CD4-positive, CD25-positive, alpha-beta regulatory T cell (primary cell): ENCODE measurements at regions not wholly inside any gene's neighbourhood (a gene's known extent, or its start where the extent isn't known, plus 50 kb on each side); places are given as distances from the start of the nearest gene placed in this dataset.

ENCODE experiments used
- ATAC-seq, 2 donors: fragments of 150-1000 bp; cut with Tn5 transposase; one replicate each; pipeline ENCODE4 v1.10.0; 2021; ENCODE audit warnings: low read depth in 2 of 2, moderate number of reproducible peaks in 2 of 2, moderate library complexity in 1 of 2
- DNase-seq, 3 donors: peaks; one replicate each; pipeline versions ENCODE4 v3.0.0 to v3.0.0-alpha.2; 2012 to 2022; ENCODE audit warnings: mixed read lengths in 1 of 3
- H3K27ac ChIP-seq: one replicate; pipeline ENCODE4 v1.7.0; 2013; ENCODE audit warnings: mild to moderate bottlenecking, low read length; ENCODE audit not compliant: insufficient read depth, poor library complexity, severe bottlenecking
- H3K27me3 ChIP-seq: one replicate; pipeline ENCODE4 v1.7.0; 2013; ENCODE audit warnings: low read length; ENCODE audit not compliant: control insufficient read depth, insufficient read depth
- H3K36me3 ChIP-seq: one replicate; pipeline ENCODE4 v1.7.0; 2013; ENCODE audit warnings: mild to moderate bottlenecking, low read length, moderate library complexity; ENCODE audit not compliant: control insufficient read depth, insufficient read depth
- H3K4me1 ChIP-seq: 2 replicates; pipeline ENCODE4 v1.7.0; 2013; ENCODE audit warnings: mild to moderate bottlenecking, low read length; ENCODE audit not compliant: insufficient read depth, control insufficient read depth, poor library complexity, severe bottlenecking
- H3K4me3 ChIP-seq: one replicate; pipeline ENCODE4 v1.7.0; 2013; ENCODE audit warnings: low read depth, mild to moderate bottlenecking, low read length, moderate library complexity
- H3K9me3 ChIP-seq, 2 experiments: 1 replicate in 1 of 2; 2 replicates in 1 of 2; pipeline ENCODE4 v1.7.0; 2013; ENCODE audit warnings: low read length in 2 of 2, mild to moderate bottlenecking in 1 of 2, moderate library complexity in 1 of 2; ENCODE audit not compliant: control insufficient read depth in 2 of 2
- H3K27ac Mint-ChIP-seq, 3 donors: one replicate each; pipeline ENCODE4 v1.8.0; 2020 to 2022; ENCODE audit warnings: mild to moderate bottlenecking in 3 of 3, mixed read lengths in 3 of 3, moderate library complexity in 2 of 3
- H3K27me3 Mint-ChIP-seq: one replicate; pipeline ENCODE4 v1.8.0; 2022; ENCODE audit warnings: mild to moderate bottlenecking, mixed read lengths
- H3K36me3 Mint-ChIP-seq: one replicate; pipeline ENCODE4 v1.8.0; 2020; ENCODE audit warnings: mixed read lengths
- H3K4me1 Mint-ChIP-seq, 4 donors: one replicate each; pipeline ENCODE4 v1.8.0; 2020 to 2022; ENCODE audit warnings: mixed read lengths in 4 of 4, mild to moderate bottlenecking in 1 of 4
- H3K4me3 Mint-ChIP-seq, 4 donors: one replicate each; pipeline ENCODE4 v1.8.0; 2020 to 2022; ENCODE audit warnings: mild to moderate bottlenecking in 4 of 4, mixed read lengths in 4 of 4, moderate library complexity in 3 of 4
- H3K9me3 Mint-ChIP-seq, 7 donors: one replicate each; pipeline ENCODE4 v1.8.0; 2020 to 2022; ENCODE audit warnings: mixed read lengths in 7 of 7, mild to moderate bottlenecking in 3 of 7, moderate library complexity in 2 of 7

- Histone ChIP-seq H3K27ac (no peak overlapping the region), H3K4me1 (no peaks in the 10 kb centered on the region), H3K4me3 (no peak overlapping the region), H3K36me3 (no peaks in the 10 kb centered on the region), H3K27me3 (no peaks in the 10 kb centered on the region), H3K9me3 (peaks cover 3 to 4% of the 10 kb centered on the region in 2 experiments)
- H3K27ac Mint-ChIP-seq, result no peak overlapping the region
- H3K36me3 Mint-ChIP-seq, result no peaks in the 10 kb centered on the region
- no peak overlapping the region for H3K4me3 Mint-ChIP-seq
- H3K27me3 Mint-ChIP-seq, result no peaks in the 10 kb centered on the region
- ATAC-seq (no peak), DNase-seq (no peak)
- H3K9me3 Mint-ChIP-seq, result peaks cover 0 to 21% (median 9%) of the 10 kb centered on the region in 7 donors
- no peaks in the 10 kb centered on the region for H3K4me1 Mint-ChIP-seq
These were observed 476.1 kb downstream of the CYLC2 start for GRCh38 chr9:103471241-103471640.

DNA sequence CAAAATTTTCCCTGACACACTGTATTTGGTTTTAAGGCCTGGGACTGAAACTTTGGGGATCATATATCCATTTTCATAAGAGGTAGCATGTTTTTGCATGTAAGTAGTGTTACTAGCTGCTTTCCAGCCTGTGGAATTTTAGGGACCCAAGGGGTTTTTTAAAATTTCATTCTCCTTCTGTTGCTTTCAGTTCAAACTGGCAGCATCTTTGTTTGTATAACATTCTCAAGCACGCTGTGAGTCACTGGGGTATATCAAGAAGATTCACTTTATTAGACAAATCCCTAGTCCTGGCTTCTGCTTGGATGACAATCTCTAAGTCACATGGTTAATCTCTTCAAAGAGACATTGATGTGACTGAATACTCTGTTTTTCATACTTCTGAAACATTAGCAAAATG is 479.0 kb downstream of the CYLC2 start:
- Histone ChIP-seq H3K27ac (no peak overlapping the region), H3K27me3 (no peaks in the 10 kb centered on the region), H3K36me3 (no peaks in the 10 kb centered on the region), H3K4me3 (no peak overlapping the region), H3K9me3 (peaks cover 3 to 4% of the 10 kb centered on the region in 2 experiments), H3K4me1 (no peaks in the 10 kb centered on the region)
- Mint-ChIP-seq H3K9me3 (peaks cover 0 to 7% (median 4%) of the 10 kb centered on the region in 7 donors), H3K4me3 (no peak overlapping the region), H3K4me1 (no peaks in the 10 kb centered on the region), H3K27me3 (peaks cover 4% of the 10 kb centered on the region), H3K36me3 (no peaks in the 10 kb centered on the region), H3K27ac (no peak overlapping the region)
- ATAC-seq, result no peak
- no peak for DNase-seq

DNA sequence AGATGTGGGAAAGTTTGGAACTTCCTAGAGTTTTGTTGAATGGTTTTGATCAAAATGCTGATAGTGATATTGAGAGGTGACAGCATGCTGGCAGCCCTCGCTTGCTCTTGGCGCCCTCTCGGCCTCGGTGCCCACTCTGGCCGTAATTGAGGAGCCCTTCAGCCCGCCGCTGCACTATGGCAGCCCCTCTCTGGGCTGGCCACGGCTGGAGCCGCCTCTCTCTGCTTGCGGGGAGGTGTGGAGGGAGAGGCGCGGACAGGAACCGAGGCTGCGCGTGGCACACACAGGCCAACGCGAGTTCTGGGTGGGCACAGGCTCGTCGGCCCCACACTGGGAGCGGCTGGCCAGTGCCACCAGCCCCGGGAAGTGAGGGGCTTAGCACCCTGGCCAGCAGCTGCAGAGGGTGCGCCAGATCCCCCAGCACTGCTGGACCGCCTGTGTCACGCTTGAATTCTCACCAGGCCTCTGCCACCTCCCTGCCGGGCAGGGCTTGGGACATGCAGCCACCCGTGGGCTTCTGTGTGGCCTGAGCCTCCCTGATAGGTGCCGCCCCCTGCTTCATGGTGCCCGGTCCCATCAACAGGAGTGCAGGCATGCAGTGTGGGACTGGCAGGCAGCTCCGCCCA is 488.5 kb downstream of the CYLC2 start:
- no peak for ATAC-seq
- no peaks in the 10 kb centered on the region for H3K9me3 ChIP-seq
- no peaks in the 10 kb centered on the region for H3K27me3 Mint-ChIP-seq
- no peak overlapping the region for H3K4me3 Mint-ChIP-seq
- no peaks in the 10 kb centered on the region for H3K4me1 Mint-ChIP-seq
- H3K9me3 Mint-ChIP-seq, result peaks cover 1 to 17% (median 7%) of the 10 kb centered on the region in 7 donors
- no peak overlapping the region for H3K4me3 ChIP-seq
- no peaks in the 10 kb centered on the region for H3K36me3 Mint-ChIP-seq
- no peaks in the 10 kb centered on the region for H3K27me3 ChIP-seq
- no peak overlapping the region for H3K27ac ChIP-seq
- no peaks in the 10 kb centered on the region for H3K4me1 ChIP-seq
- no peak for DNase-seq
- H3K36me3 ChIP-seq, result no peaks in the 10 kb centered on the region
- H3K27ac Mint-ChIP-seq, result no peak overlapping the region

DNA sequence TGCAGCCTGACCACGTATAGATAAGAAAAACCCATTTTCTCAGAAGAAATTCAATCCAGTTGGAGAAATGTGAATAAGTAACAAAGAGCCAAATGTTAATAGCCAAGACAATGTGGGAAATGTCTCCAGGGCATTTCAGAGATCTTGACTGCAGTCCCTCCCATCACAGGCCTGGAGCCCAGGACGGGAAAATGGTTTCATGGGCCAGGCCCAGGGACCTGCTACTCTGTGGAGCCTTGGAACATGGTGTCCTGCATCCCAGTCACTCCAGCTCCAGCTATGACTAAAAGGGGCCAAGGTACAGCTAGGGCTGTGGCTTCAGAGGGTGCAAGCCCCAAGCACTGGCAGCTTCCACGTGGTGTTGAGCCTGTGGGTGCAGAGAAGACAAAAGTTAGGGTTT is 490.0 kb downstream of the CYLC2 start:
- H3K36me3 Mint-ChIP-seq, result no peaks in the 10 kb centered on the region
- ATAC-seq (no peak), DNase-seq (no peak)
- no peaks in the 10 kb centered on the region for H3K36me3 ChIP-seq
- no peaks in the 10 kb centered on the region for H3K9me3 ChIP-seq
- H3K4me3 ChIP-seq, result no peak overlapping the region
- H3K27ac Mint-ChIP-seq, result no peak overlapping the region
- H3K9me3 Mint-ChIP-seq, result peaks cover 1 to 17% (median 7%) of the 10 kb centered on the region in 7 donors
- no peak overlapping the region for H3K27ac ChIP-seq
- no peaks in the 10 kb centered on the region for H3K27me3 Mint-ChIP-seq
- no peaks in the 10 kb centered on the region for H3K4me1 ChIP-seq
- no peaks in the 10 kb centered on the region for H3K4me1 Mint-ChIP-seq
- H3K27me3 ChIP-seq, result no peaks in the 10 kb centered on the region
- H3K4me3 Mint-ChIP-seq, result no peak overlapping the region

GRCh38 chr9:103514767-103515166 is 519.6 kb downstream of the CYLC2 start:
- Mint-ChIP-seq H3K4me3 (no peak overlapping the region), H3K27me3 (no peaks in the 10 kb centered on the region), H3K4me1 (no peaks in the 10 kb centered on the region), H3K9me3 (peaks cover 0 to 9% (median 3%) of the 10 kb centered on the region in 7 donors), H3K27ac (no peak overlapping the region), H3K36me3 (no peaks in the 10 kb centered on the region)
- Histone ChIP-seq H3K9me3 (no peaks in the 10 kb centered on the region), H3K36me3 (no peaks in the 10 kb centered on the region), H3K4me3 (no peak overlapping the region), H3K4me1 (no peaks in the 10 kb centered on the region), H3K27me3 (no peaks in the 10 kb centered on the region), H3K27ac (no peak overlapping the region)
- DNase-seq (no peak), ATAC-seq (no peak)

DNA sequence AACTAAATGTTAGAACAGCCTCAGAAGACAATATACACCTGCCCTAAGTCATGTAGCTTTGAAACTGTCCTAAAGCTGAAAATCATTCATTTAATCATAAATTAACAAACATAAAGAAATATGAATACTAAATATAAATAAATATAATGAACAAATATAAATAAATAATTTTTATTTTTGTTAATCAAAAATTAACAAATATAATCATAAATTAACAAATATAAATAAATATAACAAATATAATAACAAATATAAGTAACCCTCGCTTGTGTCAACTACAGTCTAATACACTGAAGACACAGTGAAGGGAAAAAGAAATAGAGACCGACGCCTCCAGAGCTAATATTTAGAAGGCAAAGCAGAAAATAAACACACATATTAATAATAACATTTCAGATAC is 527.3 kb downstream of the CYLC2 start:
- no peak for ATAC-seq
- H3K27ac Mint-ChIP-seq, result no peak overlapping the region
- no peaks in the 10 kb centered on the region for H3K36me3 Mint-ChIP-seq

DNA sequence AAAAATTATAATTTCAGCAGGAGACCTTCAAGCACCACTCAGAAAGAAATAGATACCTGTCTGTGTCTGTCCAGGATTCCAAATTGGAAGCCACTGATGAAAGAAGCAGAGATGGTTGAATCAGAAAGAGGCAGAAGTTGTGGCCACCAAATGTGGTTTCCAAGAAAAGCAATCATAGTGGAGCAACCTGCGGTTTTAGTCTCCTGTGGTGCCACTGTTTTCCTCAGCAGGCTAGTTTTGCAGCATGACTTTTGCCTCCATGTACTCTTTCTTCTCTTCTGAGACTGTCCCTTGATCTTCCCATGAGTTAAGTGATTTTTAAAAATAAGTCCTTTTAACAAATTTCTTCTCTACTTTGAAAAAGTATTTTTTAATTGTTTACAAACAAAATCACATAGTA is 535.8 kb downstream of the CYLC2 start:
- Mint-ChIP-seq H3K9me3 (peaks cover 0 to 4% (median 0%) of the 10 kb centered on the region in 7 donors), H3K4me3 (no peak overlapping the region), H3K36me3 (no peaks in the 10 kb centered on the region), H3K27me3 (no peaks in the 10 kb centered on the region), H3K27ac (no peak overlapping the region), H3K4me1 (no peaks in the 10 kb centered on the region)
- H3K36me3 ChIP-seq, result no peaks in the 10 kb centered on the region
- ATAC-seq, result no peak
- DNase-seq, result no peak
- H3K9me3 ChIP-seq, result peaks cover 0 to 3% of the 10 kb centered on the region in 2 experiments
- no peak overlapping the region for H3K4me3 ChIP-seq
- no peaks in the 10 kb centered on the region for H3K27me3 ChIP-seq
- no peak overlapping the region for H3K27ac ChIP-seq
- H3K4me1 ChIP-seq, result no peaks in the 10 kb centered on the region

More for the DNA sequence above, 527.3 kb downstream of the CYLC2 start:
- DNase-seq, result no peak
- H3K9me3 Mint-ChIP-seq, result peaks cover 0 to 13% (median 0%) of the 10 kb centered on the region in 7 donors
- H3K27me3 ChIP-seq, result no peaks in the 10 kb centered on the region
- no peak overlapping the region for H3K4me3 Mint-ChIP-seq
- no peaks in the 10 kb centered on the region for H3K27me3 Mint-ChIP-seq
- no peaks in the 10 kb centered on the region for H3K9me3 ChIP-seq
- no peak overlapping the region for H3K27ac ChIP-seq
- H3K4me1 Mint-ChIP-seq, result no peaks in the 10 kb centered on the region
- no peaks in the 10 kb centered on the region for H3K4me1 ChIP-seq
- no peak overlapping the region for H3K4me3 ChIP-seq
- H3K36me3 ChIP-seq, result no peaks in the 10 kb centered on the region

DNA sequence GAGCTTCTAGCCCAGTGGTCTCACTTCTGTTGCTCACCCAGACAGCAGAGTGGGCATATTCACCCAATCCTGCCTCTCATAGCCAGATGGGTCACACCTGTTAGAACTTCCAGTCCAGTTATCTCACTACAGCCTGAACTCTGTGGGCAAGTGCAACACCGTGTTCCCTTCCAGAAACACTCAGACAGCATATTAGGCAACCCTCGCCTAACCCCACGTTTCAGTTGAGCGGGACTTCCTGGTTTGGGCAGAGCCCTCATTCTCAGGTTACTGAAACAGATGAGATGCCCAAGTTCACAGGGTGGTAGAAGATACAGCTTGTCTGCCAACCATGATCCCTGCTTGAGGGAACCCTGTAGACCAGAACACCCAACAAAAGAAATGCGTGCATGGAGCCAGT is 538.2 kb downstream of the CYLC2 start:
- Mint-ChIP-seq H3K9me3 (peaks cover 0 to 7% (median 2%) of the 10 kb centered on the region in 7 donors), H3K27me3 (no peaks in the 10 kb centered on the region), H3K4me3 (no peak overlapping the region), H3K36me3 (no peaks in the 10 kb centered on the region), H3K27ac (no peak overlapping the region), H3K4me1 (no peaks in the 10 kb centered on the region)
- ATAC-seq, result no peak
- no peak for DNase-seq
- peaks cover 0 to 3% of the 10 kb centered on the region in 2 experiments for H3K9me3 ChIP-seq
- H3K4me3 ChIP-seq, result no peak overlapping the region
- no peak overlapping the region for H3K27ac ChIP-seq
- no peaks in the 10 kb centered on the region for H3K4me1 ChIP-seq
- no peaks in the 10 kb centered on the region for H3K36me3 ChIP-seq
- no peaks in the 10 kb centered on the region for H3K27me3 ChIP-seq
